PC-9 (cell line): ENCODE measurements at regions not wholly inside any gene's neighbourhood (a gene's known extent, or its start where the extent isn't known, plus 50 kb on each side); places are given as distances from the start of the nearest gene placed in this dataset.

Experiments
- BruUV-seq: library from RNA; stranded (reverse); fragments of 400-500 nt; replicated peaks from 2 replicates; lab custom pipeline; 2021; lab: Mats Ljungman, UMichigan
- CTCF ChIA-PET: fragments of 300-600 bp; sonication (Branson Sonifier 250); formaldehyde crosslinking; loops from one replicate; lab custom pipeline; 2022; ENCODE audit warnings: antibody characterized with exemption; lab: Charles Lee
- POLR2A ChIA-PET: fragments of 300-600 bp; sonication (Branson Sonifier 250); formaldehyde crosslinking; loops from one replicate; lab custom pipeline; 2022; ENCODE audit warnings: antibody characterized with exemption; ENCODE audit not compliant: unreplicated experiment; lab: Charles Lee
- DNase-seq, 2 experiments: peaks; one replicate each; pipeline versions ENCODE4 v3.0.0 to v3.0.0-alpha.2; 2015 to 2022; ENCODE audit warnings: mixed read lengths in 1 of 2
- H2AFZ ChIP-seq: fragments of 200-600 bp; sonication (generic); 2 replicates; pipeline ENCODE4 v1.8.1; 2017; ENCODE audit warnings: antibody characterized with exemption
- H3F3A ChIP-seq: fragments of 200-600 bp; sonication (generic); 2 replicates; pipeline ENCODE4 v1.8.1; 2017; ENCODE audit warnings: antibody characterized with exemption, mild to moderate bottlenecking, low read depth; ENCODE audit not compliant: insufficient read depth
- H3K27ac ChIP-seq: fragments of 200-600 bp; sonication (generic); 2 replicates; pipeline ENCODE4 v1.6.1; 2016; ENCODE audit warnings: mixed run types
- H3K27me3 ChIP-seq: fragments of 200-600 bp; sonication (generic); 2 replicates; pipeline ENCODE4 v1.6.1; 2016; ENCODE audit warnings: low read depth, mixed run types; ENCODE audit not compliant: insufficient read depth
- H3K36me3 ChIP-seq: fragments of 200-600 bp; sonication (generic); 2 replicates; pipeline ENCODE4 v1.6.1; 2016; ENCODE audit warnings: low read depth, mixed run types
- H3K4me1 ChIP-seq: fragments of 200-600 bp; sonication (generic); replicated peaks from 2 replicates; pipeline ENCODE4 v1.6.1; 2016; ENCODE audit warnings: mixed run types; ENCODE audit not compliant: insufficient read depth
- H3K4me2 ChIP-seq: fragments of 200-600 bp; sonication (generic); 2 replicates; pipeline ENCODE4 v1.6.1; 2017; ENCODE audit warnings: mixed run types
- H3K4me3 ChIP-seq: fragments of 200-600 bp; sonication (generic); 2 replicates; pipeline ENCODE4 v1.6.1; 2016; ENCODE audit warnings: mixed run types
- H3K79me2 ChIP-seq: fragments of 200-600 bp; sonication (generic); 2 replicates; pipeline ENCODE4 v1.6.1; 2017; ENCODE audit warnings: low read depth, mixed run types
- H3K9me2 ChIP-seq: fragments of 200-600 bp; sonication (generic); 2 replicates; pipeline ENCODE4 v1.8.1; 2017; ENCODE audit warnings: mild to moderate bottlenecking; ENCODE audit not compliant: insufficient read depth
- H3K9me3 ChIP-seq: fragments of 200-600 bp; sonication (generic); 2 replicates; pipeline ENCODE4 v1.8.1; 2016; ENCODE audit warnings: low read depth; ENCODE audit not compliant: insufficient read depth
- H4K20me1 ChIP-seq: fragments of 200-600 bp; sonication (generic); 2 replicates; pipeline ENCODE4 v1.8.1; 2017; ENCODE audit not compliant: insufficient read depth
- EZH2 ChIP-seq: fragments of 200-600 bp; sonication (generic); IDR thresholded peaks from 2 replicates; pipeline ENCODE4 v1.8.0; 2017; ENCODE audit warnings: antibody characterized with exemption, low read depth
- intact Hi-C: fragments of 100-400 bp; cut with micrococcal nuclease; formaldehyde crosslinking; loops from one replicate; pipeline ENCODE4 v1.10.0; 2022; ENCODE audit not compliant: unreplicated experiment
- TF ChIP-seq, protein P1 (sequence below): fragments of 200-600 bp; sonication (generic); conservative IDR thresholded peaks from 2 replicates; pipeline ENCODE4 v1.6.1; 2017; ENCODE audit warnings: mixed run types, antibody characterized with exemption, mild to moderate bottlenecking, moderate library complexity

GRCh38 chr6:71513036-71513435 lies 224.4 kb downstream of the OGFRL1 start:
- Histone ChIP-seq H3K79me2 (no peaks in the 10 kb centered on the region), H3K4me1 (peaks cover 4% of the 10 kb centered on the region; the same call in 1 of the 2 replicates), H3K4me3 (no peak overlapping the region), H3K27ac (no peak overlapping the region), H4K20me1 (no peaks in the 10 kb centered on the region), H2AFZ (no peak overlapping the region), H3K4me2 (no peak overlapping the region), H3F3A (no peaks in the 10 kb centered on the region), H3K36me3 (no peaks in the 10 kb centered on the region), H3K9me2 (no peaks in the 10 kb centered on the region), H3K27me3 (no peaks in the 10 kb centered on the region), H3K9me3 (no peaks in the 10 kb centered on the region)
- TF ChIP-seq, protein P1, sequence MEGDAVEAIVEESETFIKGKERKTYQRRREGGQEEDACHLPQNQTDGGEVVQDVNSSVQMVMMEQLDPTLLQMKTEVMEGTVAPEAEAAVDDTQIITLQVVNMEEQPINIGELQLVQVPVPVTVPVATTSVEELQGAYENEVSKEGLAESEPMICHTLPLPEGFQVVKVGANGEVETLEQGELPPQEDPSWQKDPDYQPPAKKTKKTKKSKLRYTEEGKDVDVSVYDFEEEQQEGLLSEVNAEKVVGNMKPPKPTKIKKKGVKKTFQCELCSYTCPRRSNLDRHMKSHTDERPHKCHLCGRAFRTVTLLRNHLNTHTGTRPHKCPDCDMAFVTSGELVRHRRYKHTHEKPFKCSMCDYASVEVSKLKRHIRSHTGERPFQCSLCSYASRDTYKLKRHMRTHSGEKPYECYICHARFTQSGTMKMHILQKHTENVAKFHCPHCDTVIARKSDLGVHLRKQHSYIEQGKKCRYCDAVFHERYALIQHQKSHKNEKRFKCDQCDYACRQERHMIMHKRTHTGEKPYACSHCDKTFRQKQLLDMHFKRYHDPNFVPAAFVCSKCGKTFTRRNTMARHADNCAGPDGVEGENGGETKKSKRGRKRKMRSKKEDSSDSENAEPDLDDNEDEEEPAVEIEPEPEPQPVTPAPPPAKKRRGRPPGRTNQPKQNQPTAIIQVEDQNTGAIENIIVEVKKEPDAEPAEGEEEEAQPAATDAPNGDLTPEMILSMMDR = no peak
- TF ChIP-seq EZH2 = no peak
- no TSS peak for BruUV-seq
- no peak for DNase-seq
- ChIA-PET CTCF (interaction anchor here (0.6 kb wide), 1 partner anchor 554 kb away, joined by 3 read pairs; no protein-coding TSS in a partner anchor), POLR2A (interaction anchor here (0.7 kb wide), 1 partner anchor 23 kb away, joined by 3 read pairs; no protein-coding TSS in a partner anchor)
- intact Hi-C loops = loop anchor here (5.0 kb wide), 1 partner anchor 221 kb away; no protein-coding TSS in a partner anchor

- Histone ChIP-seq H3K9me3 (no peaks in the 10 kb centered on the region), H3K79me2 (no peaks in the 10 kb centered on the region), H3K4me2 (no peak overlapping the region), H3K4me1 (0 out of 2 replicates have a peak, but pooled peaks cover 5% of the 10 kb centered on the region), H3K9me2 (no peaks in the 10 kb centered on the region; the same call in 1 of the 2 replicates), H4K20me1 (no peaks in the 10 kb centered on the region), H3K4me3 (no peak overlapping the region), H2AFZ (no peak overlapping the region; the same call in 1 of the 2 replicates), H3K27ac (no peak overlapping the region), H3K27me3 (no peaks in the 10 kb centered on the region), H3F3A (no peaks in the 10 kb centered on the region), H3K36me3 (no peaks in the 10 kb centered on the region)
- ChIA-PET POLR2A (no interaction called here), CTCF (no interaction called here)
- intact Hi-C loops = no loop called here
- no TSS peak for BruUV-seq
- TF ChIP-seq, protein P1 = no peak
- no peak for TF ChIP-seq EZH2
- no peak for DNase-seq
Observed at GRCh38 chr6:71523548-71523947, 234.9 kb downstream of the OGFRL1 start.

GRCh38 chr6:71524201-71524600 lies 235.6 kb downstream of the OGFRL1 start:
- 0 out of 2 replicates have a peak, but pooled peaks cover under 1% of the 10 kb centered on the region for H3F3A ChIP-seq
- BruUV-seq = no TSS peak
- POLR2A ChIA-PET = no interaction called here
- no peak overlapping the region for H3K27ac ChIP-seq
- H2AFZ ChIP-seq = no peak overlapping the region
- H3K36me3 ChIP-seq = no peaks in the 10 kb centered on the region
- H3K27me3 ChIP-seq = no peaks in the 10 kb centered on the region
- H4K20me1 ChIP-seq = no peaks in the 10 kb centered on the region
- H3K79me2 ChIP-seq = no peaks in the 10 kb centered on the region
- no peak for DNase-seq
- intact Hi-C loops = no loop called here
- no peak overlapping the region for H3K4me3 ChIP-seq
- H3K9me3 ChIP-seq = no peaks in the 10 kb centered on the region
- H3K4me1 ChIP-seq = peaks cover 12% of the 10 kb centered on the region
- H3K4me2 ChIP-seq = no peak overlapping the region
- TF ChIP-seq EZH2 = no peak
- TF ChIP-seq, protein P1 = no peak
- CTCF ChIA-PET = interaction anchor here (0.6 kb wide), 1 partner anchor 290 kb away, joined by 3 read pairs; no protein-coding TSS in a partner anchor
- H3K9me2 ChIP-seq = no peaks in the 10 kb centered on the region; the same call in 1 of the 2 replicates
